GM23338 (cell line): ENCODE measurements at regions not wholly inside any gene's neighbourhood (a gene's known extent, or its start where the extent isn't known, plus 50 kb on each side); places are given as distances from the start of the nearest gene placed in this dataset.

Experiments
- CREB1 ChIP-seq: fragments of 250-450 bp; sonication (Bioruptor Pico); IDR thresholded peaks from 2 replicates; pipeline ENCODE4 v1.5.0; 2020; ENCODE audit warnings: low read depth, mild to moderate bottlenecking, moderate library complexity
- EZH2 ChIP-seq: fragments of 200-600 bp; sonication (generic); IDR thresholded peaks from one replicate; pipeline ENCODE4 v1.8.0; 2017; ENCODE audit warnings: antibody characterized with exemption, mild to moderate bottlenecking, low read depth; ENCODE audit not compliant: unreplicated experiment
- EZH2phosphoT487 ChIP-seq: fragments of 200-600 bp; sonication (generic); IDR thresholded peaks from one replicate; pipeline ENCODE4 v1.8.1; 2018; ENCODE audit warnings: antibody characterized with exemption; ENCODE audit not compliant: unreplicated experiment
- POLR2AphosphoS5 ChIP-seq: IDR thresholded peaks from 2 replicates; pipeline ENCODE4 v1.6.1; 2016; ENCODE audit warnings: antibody characterized with exemption, low read depth
- ZNF331 ChIP-seq: fragments of 250-450 bp; sonication (Bioruptor Pico); IDR thresholded peaks from 2 replicates; pipeline ENCODE4 v1.5.0; 2020; ENCODE audit warnings: low read depth, mild to moderate bottlenecking, moderate library complexity
- TF ChIP-seq, protein P1 (sequence below), 2 experiments: fragments of 200-600 bp in 1 of 2; sonication (generic) in 1 of 2; conservative IDR thresholded peaks; 2 replicates each; pipeline versions ENCODE4 v1.5.1 to v1.6.1; 2016 to 2017; ENCODE audit warnings: antibody characterized with exemption in 2 of 2, low read depth in 2 of 2, mild to moderate bottlenecking in 2 of 2, moderate library complexity in 1 of 2
- TF ChIP-seq, protein P2 (sequence below): IDR thresholded peaks from one replicate; pipeline ENCODE4 v1.6.1; 2018; ENCODE audit warnings: antibody characterized with exemption; ENCODE audit not compliant: unreplicated experiment

DNA sequence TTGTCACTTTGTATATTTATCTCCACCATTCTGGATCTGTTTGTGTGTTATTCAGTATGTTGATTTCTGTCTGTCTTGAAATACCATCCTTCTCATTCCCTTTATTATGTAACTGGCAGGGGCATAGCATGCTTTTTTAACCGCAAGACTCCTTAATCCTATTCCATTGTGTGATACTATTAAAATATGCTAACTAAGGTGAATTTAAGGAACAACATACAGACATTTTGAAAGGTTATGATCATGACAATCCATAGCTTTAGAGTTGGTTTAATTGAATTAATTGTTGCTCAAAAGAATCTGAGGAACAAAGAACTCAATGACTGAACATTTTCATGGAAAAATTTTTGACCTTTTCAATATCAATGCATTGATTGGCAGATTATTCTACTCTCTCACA is 677.3 kb upstream of the ROBO1 start:
- no peak for TF ChIP-seq EZH2
- TF ChIP-seq, protein P1, sequence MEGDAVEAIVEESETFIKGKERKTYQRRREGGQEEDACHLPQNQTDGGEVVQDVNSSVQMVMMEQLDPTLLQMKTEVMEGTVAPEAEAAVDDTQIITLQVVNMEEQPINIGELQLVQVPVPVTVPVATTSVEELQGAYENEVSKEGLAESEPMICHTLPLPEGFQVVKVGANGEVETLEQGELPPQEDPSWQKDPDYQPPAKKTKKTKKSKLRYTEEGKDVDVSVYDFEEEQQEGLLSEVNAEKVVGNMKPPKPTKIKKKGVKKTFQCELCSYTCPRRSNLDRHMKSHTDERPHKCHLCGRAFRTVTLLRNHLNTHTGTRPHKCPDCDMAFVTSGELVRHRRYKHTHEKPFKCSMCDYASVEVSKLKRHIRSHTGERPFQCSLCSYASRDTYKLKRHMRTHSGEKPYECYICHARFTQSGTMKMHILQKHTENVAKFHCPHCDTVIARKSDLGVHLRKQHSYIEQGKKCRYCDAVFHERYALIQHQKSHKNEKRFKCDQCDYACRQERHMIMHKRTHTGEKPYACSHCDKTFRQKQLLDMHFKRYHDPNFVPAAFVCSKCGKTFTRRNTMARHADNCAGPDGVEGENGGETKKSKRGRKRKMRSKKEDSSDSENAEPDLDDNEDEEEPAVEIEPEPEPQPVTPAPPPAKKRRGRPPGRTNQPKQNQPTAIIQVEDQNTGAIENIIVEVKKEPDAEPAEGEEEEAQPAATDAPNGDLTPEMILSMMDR (conservative IDR thresholded peaks at IDR 0.05; ENCODE audit: low read depth in 2 of 2), result no peak
- no peak for TF ChIP-seq CREB1
- no peak for TF ChIP-seq POLR2AphosphoS5
- TF ChIP-seq ZNF331 (CRISPR knock-in tag), result no peak
- no peak for TF ChIP-seq EZH2phosphoT487
- TF ChIP-seq, protein P2, sequence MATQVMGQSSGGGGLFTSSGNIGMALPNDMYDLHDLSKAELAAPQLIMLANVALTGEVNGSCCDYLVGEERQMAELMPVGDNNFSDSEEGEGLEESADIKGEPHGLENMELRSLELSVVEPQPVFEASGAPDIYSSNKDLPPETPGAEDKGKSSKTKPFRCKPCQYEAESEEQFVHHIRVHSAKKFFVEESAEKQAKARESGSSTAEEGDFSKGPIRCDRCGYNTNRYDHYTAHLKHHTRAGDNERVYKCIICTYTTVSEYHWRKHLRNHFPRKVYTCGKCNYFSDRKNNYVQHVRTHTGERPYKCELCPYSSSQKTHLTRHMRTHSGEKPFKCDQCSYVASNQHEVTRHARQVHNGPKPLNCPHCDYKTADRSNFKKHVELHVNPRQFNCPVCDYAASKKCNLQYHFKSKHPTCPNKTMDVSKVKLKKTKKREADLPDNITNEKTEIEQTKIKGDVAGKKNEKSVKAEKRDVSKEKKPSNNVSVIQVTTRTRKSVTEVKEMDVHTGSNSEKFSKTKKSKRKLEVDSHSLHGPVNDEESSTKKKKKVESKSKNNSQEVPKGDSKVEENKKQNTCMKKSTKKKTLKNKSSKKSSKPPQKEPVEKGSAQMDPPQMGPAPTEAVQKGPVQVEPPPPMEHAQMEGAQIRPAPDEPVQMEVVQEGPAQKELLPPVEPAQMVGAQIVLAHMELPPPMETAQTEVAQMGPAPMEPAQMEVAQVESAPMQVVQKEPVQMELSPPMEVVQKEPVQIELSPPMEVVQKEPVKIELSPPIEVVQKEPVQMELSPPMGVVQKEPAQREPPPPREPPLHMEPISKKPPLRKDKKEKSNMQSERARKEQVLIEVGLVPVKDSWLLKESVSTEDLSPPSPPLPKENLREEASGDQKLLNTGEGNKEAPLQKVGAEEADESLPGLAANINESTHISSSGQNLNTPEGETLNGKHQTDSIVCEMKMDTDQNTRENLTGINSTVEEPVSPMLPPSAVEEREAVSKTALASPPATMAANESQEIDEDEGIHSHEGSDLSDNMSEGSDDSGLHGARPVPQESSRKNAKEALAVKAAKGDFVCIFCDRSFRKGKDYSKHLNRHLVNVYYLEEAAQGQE, result no peak
